ENCODE measurements at regions not wholly inside any gene's neighbourhood (a gene's known extent, or its start where the extent isn't known, plus 50 kb on each side); places are given as distances from the start of the nearest gene placed in this dataset.
"Not testable (repeated sequence)": the region's sequence is repeated elsewhere in the genome, so short reads cannot be mapped to it uniquely, and the experiment has no call there.

DNA sequence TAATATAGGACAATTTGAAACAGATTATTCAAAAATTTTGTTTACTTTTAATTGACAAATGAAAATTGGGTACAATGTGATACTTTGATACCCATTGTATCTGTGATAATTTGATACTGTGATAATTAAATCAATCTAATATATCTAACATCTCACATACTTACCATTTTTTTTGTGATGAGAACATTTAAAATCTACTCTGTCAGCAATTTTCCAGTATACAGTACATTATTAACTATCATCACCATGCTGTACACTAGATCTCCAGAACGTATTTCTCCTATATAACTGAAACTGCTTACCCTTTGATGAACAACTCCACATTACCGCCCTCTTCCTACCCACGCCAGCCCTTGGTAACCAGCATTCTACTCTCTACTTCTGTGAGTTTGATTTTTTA is 139.7 kb upstream of the TFPI start:
- no peak for DNase-seq (ENCODE audit: low read depth in 1 of 2, low spot score in 1 of 2)
- no peak for TF ChIP-seq JUND (IDR thresholded peaks at IDR 0.05; ENCODE audit: low read depth)
- in situ Hi-C loops (cut with HindIII; ENCODE audit: low pct_unique_long_range_greater_than_20kb, low sequenced_read_pairs): no loop called here

DNA sequence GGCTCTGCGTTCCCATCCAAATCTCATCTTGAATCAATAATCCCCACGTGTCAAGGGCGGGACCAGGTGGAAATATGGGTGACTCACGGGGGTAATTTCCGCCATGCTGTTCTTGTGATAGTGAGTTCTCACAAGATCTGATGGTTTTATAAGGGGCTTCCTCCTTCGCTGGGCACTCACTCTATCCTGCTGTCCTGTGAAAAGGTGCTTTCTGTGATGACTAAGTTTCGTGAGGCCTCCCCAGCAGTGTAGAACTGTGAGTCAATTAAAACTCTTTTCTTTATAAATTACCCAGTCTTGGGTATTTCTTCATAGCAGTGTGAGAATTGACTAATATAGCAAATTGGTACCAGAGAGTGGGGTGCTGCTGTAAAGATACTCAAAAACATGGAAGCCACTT is 142.4 kb upstream of the TFPI start:
- in situ Hi-C loops (cut with HindIII; ENCODE audit: low pct_unique_long_range_greater_than_20kb, low sequenced_read_pairs); DNase-seq (ENCODE audit: low read depth in 1 of 2, low spot score in 1 of 2): not testable (repeated sequence)

- TF ChIP-seq JUND (IDR thresholded peaks at IDR 0.05; ENCODE audit: low read depth): no peak
- DNase-seq (ENCODE audit: low read depth in 1 of 2, low spot score in 1 of 2): no peak
- in situ Hi-C loops (cut with HindIII; ENCODE audit: low pct_unique_long_range_greater_than_20kb, low sequenced_read_pairs): no loop called here
Observed at GRCh38 chr2:187698374-187699110, 144.3 kb upstream of the TFPI start.

GRCh38 chr2:187702157-187702556 is 147.9 kb upstream of the TFPI start:
- in situ Hi-C loops (cut with HindIII; ENCODE audit: low pct_unique_long_range_greater_than_20kb, low sequenced_read_pairs): no loop called here
- TF ChIP-seq JUND (IDR thresholded peaks at IDR 0.05; ENCODE audit: low read depth): no peak
- no peak for DNase-seq (ENCODE audit: low read depth in 1 of 2, low spot score in 1 of 2)

GRCh38 chr2:187708272-187708671 is 154.0 kb upstream of the TFPI start:
- in situ Hi-C loops (cut with HindIII; ENCODE audit: low pct_unique_long_range_greater_than_20kb, low sequenced_read_pairs): no loop called here
- no peak for DNase-seq (ENCODE audit: low read depth in 1 of 2, low spot score in 1 of 2)
- TF ChIP-seq JUND (IDR thresholded peaks at IDR 0.05; ENCODE audit: low read depth): no peak

DNA sequence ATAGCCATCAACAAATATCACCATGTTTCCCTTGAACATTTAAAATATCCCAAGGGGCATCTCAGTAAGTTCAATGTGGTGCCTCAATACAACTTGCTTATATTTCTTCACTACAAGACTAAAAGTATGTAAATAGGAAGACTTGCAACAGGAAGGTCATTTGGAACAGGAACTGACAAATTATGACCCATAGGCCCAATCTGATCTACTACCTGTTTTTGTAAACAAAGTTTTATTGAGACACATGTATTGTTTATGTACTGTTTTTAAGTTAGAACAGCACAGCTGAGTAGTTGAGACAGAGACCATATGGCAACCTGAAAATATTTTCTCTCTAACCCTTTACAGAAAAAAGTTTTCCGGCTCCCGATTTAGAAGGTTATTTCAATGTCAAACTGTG is 154.8 kb upstream of the TFPI start:
- in situ Hi-C loops (cut with HindIII; ENCODE audit: low pct_unique_long_range_greater_than_20kb, low sequenced_read_pairs): no loop called here
- no peak for DNase-seq (ENCODE audit: low read depth in 1 of 2, low spot score in 1 of 2)
- TF ChIP-seq JUND (IDR thresholded peaks at IDR 0.05; ENCODE audit: low read depth): no peak

DNA sequence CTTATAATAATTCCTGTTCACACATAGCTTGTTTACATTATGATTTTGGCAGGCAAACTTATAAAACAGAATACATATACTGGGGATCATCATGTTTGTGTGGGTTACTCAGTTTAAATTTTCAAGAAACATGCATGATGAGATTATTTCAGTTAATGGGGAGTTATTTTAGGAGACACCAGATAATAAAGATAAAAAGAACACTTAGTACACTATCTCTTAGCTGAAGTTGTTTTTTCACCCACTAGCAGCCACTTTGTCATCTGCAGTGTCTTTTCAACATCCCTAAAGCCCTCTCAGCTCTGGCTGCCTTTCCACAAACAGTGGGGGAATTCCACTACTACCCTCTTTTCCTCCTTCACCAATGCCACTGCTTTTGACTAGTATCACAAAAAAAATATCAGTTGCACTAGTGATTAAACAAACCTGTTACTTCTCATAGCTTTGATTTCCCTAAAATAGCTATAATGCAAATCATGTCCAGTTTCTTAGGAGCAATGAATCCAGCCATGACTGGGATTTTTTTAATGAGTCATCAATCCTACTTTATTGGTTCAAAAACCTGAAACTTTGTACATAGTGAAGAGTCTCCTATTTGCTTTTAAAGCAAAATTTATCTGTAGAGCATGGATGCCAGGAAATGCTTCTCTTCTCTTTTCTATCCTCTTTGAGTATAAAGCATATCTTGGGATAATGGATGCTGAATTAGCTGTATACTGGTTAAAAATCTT is 156.7 kb upstream of the TFPI start:
- no peak for DNase-seq (ENCODE audit: low read depth in 1 of 2, low spot score in 1 of 2)
- no peak for TF ChIP-seq JUND (IDR thresholded peaks at IDR 0.05; ENCODE audit: low read depth)
- in situ Hi-C loops (cut with HindIII; ENCODE audit: low pct_unique_long_range_greater_than_20kb, low sequenced_read_pairs): no loop called here

DNA sequence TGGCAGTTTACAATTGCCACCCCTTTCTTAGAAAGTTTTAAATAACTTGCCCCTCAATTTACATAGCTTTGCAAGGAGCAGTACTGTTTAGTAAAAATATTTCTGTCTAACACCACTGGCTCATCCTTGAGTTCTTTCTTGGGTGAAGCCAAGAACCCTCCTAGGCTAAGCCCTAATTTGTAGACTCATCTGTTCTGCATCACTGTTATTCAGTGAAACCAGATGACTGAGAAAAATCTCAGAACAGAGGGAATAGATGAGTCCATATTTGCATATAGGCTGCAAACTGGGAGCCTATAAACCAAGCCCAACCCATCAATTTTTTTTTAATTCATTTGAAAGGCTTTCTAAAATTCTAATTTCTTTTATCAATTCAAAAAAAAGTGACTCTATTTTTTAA is 161.4 kb upstream of the TFPI start:
- TF ChIP-seq JUND (IDR thresholded peaks at IDR 0.05; ENCODE audit: low read depth): no peak
- DNase-seq (ENCODE audit: low read depth in 1 of 2, low spot score in 1 of 2): no peak
- in situ Hi-C loops (cut with HindIII; ENCODE audit: low pct_unique_long_range_greater_than_20kb, low sequenced_read_pairs): no loop called here

GRCh38 chr2:187716301-187716700 is 162.1 kb upstream of the TFPI start:
- DNase-seq (ENCODE audit: low read depth in 1 of 2, low spot score in 1 of 2): no peak
- in situ Hi-C loops (cut with HindIII; ENCODE audit: low pct_unique_long_range_greater_than_20kb, low sequenced_read_pairs): no loop called here
- no peak for TF ChIP-seq JUND (IDR thresholded peaks at IDR 0.05; ENCODE audit: low read depth)

DNA sequence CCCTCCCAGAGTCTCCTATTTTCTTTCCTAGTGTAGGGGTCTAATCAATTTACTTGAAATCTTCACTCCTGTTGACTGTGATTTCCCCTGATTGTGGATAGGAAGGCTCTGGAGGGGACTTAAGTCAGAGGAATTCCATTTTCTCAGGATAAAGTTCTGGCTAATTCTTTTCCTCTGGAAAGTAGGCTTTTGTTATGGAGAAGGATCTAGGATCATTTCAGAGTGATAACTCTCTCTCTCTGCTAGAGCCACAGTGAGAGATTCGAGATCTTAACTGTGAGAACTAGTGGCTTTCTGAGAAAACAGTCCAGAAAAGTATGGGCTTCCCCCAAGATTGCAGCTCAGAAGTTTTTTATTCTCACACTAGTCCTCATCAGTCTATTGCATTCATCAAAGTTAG is 163.9 kb upstream of the TFPI start:
- in situ Hi-C loops (cut with HindIII; ENCODE audit: low pct_unique_long_range_greater_than_20kb, low sequenced_read_pairs): no loop called here
- DNase-seq (ENCODE audit: low read depth in 1 of 2, low spot score in 1 of 2): no peak
- TF ChIP-seq JUND (IDR thresholded peaks at IDR 0.05; ENCODE audit: low read depth): no peak

DNA sequence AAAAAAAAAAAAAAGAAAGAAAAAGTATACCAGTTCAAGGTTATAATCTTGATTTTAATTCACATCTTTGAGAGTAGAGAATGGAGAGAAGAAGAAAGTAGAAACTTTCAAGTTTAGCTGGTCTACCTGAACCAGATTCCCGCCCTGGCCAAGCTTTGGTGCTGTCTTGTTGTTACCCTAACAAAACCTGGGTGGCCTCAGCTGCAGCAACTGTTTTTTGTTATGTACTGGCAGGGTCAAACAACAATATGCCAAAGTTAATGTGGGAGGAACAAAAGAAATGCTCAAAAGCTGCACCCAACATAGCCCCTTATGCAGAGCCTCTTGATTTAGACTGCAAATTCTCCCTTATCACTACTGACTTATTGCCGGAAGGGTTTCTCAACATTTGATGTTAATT is 165.3 kb upstream of the TFPI start:
- in situ Hi-C loops (cut with HindIII; ENCODE audit: low pct_unique_long_range_greater_than_20kb, low sequenced_read_pairs): no loop called here
- no peak for DNase-seq (ENCODE audit: low read depth in 1 of 2, low spot score in 1 of 2)
- TF ChIP-seq JUND (IDR thresholded peaks at IDR 0.05; ENCODE audit: low read depth): no peak

DNA sequence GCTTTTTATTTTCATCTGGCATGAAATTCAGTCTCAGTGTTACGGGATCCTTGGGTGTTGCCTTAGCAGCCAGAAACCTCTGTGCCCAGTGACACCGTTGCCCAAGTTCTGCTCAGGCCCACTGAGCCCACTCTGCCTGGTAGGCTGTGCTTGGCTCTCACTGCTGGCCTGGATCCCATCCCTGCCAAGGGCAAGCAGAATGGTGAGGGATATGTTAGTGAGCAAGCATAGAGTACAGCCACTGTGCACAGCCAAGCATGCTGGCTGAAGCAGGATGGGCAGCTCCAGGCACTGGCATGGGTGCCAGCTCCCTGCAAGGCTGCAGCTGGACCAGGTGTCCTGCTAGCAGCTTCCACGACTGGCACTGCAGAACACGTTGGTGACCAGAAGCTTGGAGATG is 194.7 kb upstream of the TFPI start:
- no peak for TF ChIP-seq JUND (IDR thresholded peaks at IDR 0.05; ENCODE audit: low read depth)
- in situ Hi-C loops (cut with HindIII; ENCODE audit: low pct_unique_long_range_greater_than_20kb, low sequenced_read_pairs): no loop called here
- DNase-seq (ENCODE audit: low read depth in 1 of 2, low spot score in 1 of 2): no peak

DNA sequence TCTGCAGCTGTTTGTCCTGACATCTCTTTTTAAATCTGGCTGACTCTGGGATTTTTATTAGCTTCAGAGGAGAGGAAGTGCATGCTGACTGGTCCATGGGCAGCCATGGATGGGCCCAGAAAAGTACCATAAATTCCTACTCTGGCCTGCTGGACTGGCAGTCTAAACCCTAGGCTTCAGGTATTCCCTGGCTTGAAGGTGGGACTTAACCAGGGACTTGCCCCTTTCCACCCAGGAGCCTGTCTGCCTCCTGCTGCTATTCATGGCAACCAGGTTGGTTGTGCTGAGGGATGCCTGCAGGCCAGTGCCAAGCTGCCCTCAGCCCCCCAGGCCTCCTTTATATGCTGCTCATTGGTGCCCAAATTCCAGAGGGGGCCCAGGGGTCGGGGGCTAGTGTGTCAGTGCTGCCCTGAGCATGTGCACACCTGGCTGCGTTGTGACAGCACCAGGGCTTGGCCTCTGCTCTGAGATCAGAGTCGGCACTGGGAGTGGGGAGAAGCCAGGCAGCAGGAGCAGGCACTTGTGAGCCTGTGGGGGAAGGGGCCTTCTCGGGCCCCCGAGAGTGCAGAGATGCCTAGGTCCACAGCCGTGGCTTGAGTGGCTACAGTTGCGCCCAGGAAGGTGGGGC is 195.7 kb upstream of the TFPI start:
- in situ Hi-C loops (cut with HindIII; ENCODE audit: low pct_unique_long_range_greater_than_20kb, low sequenced_read_pairs): no loop called here
- no peak for DNase-seq (ENCODE audit: low read depth in 1 of 2, low spot score in 1 of 2)
- no peak for TF ChIP-seq JUND (IDR thresholded peaks at IDR 0.05; ENCODE audit: low read depth)

All from T47D (cell line).